ENCODE measurements at regions not wholly inside any gene's neighbourhood (a gene's known extent, or its start where the extent isn't known, plus 50 kb on each side); places are given as distances from the start of the nearest gene placed in this dataset.

DNA sequence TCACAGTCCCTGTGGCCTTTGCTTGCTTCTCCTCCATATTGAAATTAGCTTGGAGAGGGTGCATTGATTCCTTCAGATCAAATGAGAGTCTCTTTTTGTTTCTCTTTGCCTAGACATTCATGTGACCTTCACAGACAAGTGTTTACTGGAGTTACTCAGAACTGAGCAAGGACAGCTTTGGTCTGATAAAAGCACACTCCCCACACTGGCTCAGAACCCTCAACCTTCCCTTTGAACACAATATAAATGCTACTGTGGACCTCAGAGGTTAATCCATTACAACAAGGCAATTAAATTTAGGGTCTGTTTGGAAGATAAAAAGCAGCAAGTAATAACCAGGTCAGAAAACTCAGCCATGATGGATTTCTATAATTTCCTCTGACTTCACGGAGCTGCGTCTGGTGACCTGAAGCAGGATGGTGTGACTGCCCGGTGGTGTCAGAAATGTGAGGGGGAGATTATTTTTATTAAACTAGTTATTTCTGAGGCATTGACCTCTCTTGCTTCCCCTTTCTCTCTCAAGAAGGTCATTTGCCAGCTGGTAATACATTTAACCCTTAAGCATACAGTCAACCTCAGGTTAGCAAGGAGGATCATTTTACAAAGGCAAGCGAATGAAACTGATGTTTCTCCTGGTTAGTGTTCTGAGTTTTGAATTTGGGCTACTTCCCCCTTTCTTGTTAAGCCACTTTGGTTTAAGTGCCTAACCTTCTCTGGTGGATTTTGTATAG lies 208.2 kb downstream of the CLIC5 start:
- no peak for TF ChIP-seq ZNF274 (IDR thresholded peaks at IDR 0.05; ENCODE audit: low read depth, low read length)
- no peak overlapping the region for H3K4me3 ChIP-seq (ENCODE audit: low read length)

DNA sequence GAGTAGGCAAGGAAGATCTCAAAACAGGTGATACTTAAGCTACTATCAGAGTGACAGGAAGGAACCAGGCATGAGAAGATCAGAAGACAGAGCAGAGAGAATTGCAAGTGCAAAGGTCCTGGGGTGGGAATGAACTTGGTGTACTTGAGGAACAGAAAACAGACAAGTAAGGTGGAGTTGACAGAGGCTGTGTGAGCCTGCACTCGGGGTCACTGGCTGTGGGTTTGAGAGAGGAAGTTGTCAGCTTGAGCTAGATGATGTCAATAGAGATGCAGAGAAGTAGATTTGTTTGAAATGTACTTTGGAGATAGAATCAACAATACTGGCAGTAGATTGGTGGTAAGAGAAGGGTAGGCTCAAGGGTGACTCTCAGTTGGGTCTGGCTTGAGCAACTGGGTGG lies 209.5 kb downstream of the CLIC5 start:
- no peak overlapping the region for H3K4me3 ChIP-seq (ENCODE audit: low read length)
- no peak for TF ChIP-seq ZNF274 (IDR thresholded peaks at IDR 0.05; ENCODE audit: low read depth, low read length)

DNA sequence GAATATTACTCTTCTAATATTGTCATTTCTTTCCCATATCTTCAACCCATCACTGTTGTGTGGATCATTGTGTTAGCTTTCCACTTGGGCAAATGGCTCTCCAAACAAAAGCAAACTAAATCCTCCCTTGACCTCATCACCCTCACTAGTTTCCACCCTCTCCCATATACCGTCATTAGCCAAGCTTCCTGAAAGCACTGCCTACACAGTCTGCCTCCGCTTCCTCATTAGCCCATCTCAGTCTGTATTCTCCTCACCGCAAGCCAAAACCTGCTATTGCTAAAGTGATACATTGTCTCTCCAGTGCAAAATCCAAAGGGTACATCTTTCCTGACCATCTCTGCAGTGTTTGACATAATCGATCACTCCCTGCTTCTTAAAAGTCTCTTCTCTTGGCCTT lies 212.6 kb downstream of the CLIC5 start:
- no peak for TF ChIP-seq ZNF274 (IDR thresholded peaks at IDR 0.05; ENCODE audit: low read depth, low read length)

DNA sequence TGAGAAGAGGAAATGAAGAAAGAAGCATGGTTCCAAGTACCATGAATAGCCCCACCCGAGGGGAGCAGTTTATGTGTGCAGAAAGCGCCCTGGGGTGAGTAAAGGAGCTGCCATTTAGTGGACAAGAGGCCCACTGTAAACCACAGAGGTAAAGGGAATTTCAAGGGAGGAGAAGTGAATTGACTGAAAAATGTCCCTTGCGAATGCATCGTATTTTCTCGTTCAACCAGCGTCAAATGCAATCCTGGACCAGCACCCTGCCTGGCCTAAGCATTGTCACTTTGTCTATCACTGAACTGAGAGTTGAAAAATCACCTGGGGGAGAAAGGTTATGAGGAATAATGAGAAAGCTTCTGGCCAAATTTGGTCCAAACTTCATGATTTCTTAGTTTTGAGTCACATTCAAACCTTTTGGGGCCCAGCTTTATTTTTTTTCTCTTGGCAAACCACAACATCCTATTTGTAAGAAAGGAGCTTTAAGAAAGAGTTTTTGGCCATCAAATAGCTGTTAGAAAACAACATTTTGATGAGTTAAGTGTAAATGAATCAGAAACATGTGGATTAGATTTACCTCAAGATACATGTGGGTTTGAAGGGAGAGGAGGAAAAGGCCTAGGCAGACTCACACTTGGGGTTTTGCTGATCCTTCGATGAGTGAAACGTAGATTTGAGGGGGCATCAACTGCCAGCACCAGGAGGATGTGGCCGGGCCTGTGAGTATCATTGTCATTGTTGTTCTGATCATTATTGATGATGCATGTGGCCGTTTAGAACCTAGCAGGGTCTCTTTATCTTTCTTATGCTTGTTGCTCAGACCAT lies 214.0 kb downstream of the CLIC5 start:
- TF ChIP-seq ZNF274 (IDR thresholded peaks at IDR 0.05; ENCODE audit: low read depth, low read length) = no peak
- H3K4me3 ChIP-seq (ENCODE audit: low read length) = no peak overlapping the region

More for the DNA sequence above, 212.6 kb downstream of the CLIC5 start:
- no peak overlapping the region for H3K4me3 ChIP-seq (ENCODE audit: low read length)

DNA sequence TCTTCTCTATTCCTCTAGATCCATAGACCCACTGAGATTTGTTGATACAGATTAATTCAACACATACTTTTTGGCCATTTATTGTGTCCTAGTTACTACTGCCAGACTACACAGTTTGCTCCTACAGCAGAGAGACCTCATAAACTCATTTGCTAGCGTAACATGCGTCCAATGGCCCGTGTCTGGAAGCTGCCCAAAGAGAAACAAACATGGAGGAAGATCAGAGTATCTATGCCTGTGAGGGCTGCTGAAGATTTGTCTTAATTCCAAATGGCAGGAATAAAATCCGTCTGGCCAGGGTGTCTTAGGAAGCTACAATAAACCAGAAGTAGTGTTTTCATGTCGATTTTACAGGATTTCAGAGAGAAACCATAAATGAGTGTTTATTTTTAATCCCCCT lies 214.7 kb downstream of the CLIC5 start:
- no peak overlapping the region for H3K4me3 ChIP-seq (ENCODE audit: low read length)
- no peak for TF ChIP-seq ZNF274 (IDR thresholded peaks at IDR 0.05; ENCODE audit: low read depth, low read length)

DNA sequence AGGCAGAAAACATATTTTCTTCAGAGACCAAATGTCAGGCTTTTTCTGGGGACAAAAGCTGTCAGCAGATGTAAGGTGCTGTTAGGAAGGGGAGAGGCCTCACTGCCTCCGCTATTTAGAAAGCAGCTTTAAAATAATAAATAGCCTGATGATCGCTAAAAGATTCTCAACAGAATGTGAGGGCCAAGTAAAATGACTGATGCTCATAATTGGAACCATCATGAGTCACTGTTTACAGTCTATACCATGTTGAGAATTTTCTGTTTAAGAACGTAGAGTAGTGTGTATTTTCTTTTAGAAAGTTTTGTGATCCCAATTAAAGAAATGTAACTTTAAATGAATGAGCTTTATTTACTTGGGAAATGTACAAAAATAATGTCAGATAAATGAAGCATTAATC lies 220.0 kb downstream of the CLIC5 start:
- TF ChIP-seq ZNF274 (IDR thresholded peaks at IDR 0.05; ENCODE audit: low read depth, low read length) = no peak

DNA sequence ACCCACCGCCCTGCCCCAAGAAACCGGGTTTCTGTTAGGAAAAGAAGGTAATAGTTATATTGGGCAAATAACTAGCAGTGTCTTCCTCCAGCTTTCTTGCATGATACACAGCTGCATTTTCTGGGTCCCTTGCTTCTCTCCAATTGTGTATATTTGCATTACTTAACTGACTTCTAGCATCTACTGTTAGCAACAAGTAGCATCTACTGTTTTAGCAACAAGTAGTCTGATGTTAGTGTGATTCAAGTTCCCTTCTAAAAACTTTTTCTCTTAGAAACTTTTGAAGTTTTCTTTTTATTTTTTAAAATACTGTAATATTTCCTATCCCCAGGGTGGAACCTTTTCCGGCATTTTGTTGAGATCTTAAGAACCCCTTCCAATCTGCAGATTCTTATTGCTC lies 221.2 kb downstream of the CLIC5 start:
- TF ChIP-seq ZNF274 (IDR thresholded peaks at IDR 0.05; ENCODE audit: low read depth, low read length) = no peak
- H3K4me3 ChIP-seq (ENCODE audit: low read length) = no peak overlapping the region

More for the DNA sequence above, 220.0 kb downstream of the CLIC5 start:
- H3K4me3 ChIP-seq (ENCODE audit: low read length) = no peak overlapping the region

DNA sequence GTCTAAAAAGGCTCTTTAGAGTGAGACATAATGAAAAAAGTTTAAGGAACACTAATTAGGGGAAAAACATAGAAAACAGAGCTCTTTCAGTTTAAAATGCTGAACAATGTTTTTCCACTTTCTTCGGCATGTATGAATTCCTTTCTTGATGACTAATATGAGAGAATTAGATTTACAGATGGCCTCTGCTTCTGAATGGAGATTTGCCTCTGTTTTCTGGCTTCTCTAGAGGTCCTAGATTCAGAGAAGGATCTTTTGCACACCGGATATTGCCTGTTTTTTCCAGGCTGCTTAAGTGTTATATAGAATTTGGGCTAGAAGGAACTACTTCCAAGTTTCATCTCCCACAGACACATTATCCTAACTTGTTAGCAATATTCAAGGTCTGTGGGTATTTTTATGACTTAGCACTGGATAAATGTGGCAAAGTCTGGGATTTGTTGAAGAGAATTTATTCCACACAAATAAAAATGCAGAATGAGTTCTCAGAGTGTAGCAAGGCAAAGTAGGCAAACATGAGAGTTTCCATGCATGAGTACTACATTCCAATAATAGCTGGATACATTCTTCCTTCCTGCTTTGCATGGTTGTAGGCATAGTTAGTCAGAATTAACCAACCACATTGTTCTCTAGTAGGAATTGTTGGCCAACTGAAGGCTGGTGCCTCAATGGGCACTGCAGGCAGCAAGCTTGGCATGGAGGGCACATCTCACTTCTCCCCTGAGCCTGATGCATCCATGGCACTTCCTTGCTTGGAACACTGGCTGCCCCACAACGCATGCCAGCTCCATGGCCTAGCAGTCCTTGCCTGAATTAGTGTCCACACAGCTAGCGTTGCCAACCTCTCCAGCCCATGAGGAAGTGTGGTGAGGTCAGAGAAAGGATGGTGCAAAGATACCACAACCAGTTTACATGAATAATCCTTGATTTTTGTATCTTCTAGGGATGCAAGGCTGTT lies 224.2 kb downstream of the CLIC5 start:
- TF ChIP-seq ZNF274 (IDR thresholded peaks at IDR 0.05; ENCODE audit: low read depth, low read length) = no peak
- H3K4me3 ChIP-seq (ENCODE audit: low read length) = no peak overlapping the region

DNA sequence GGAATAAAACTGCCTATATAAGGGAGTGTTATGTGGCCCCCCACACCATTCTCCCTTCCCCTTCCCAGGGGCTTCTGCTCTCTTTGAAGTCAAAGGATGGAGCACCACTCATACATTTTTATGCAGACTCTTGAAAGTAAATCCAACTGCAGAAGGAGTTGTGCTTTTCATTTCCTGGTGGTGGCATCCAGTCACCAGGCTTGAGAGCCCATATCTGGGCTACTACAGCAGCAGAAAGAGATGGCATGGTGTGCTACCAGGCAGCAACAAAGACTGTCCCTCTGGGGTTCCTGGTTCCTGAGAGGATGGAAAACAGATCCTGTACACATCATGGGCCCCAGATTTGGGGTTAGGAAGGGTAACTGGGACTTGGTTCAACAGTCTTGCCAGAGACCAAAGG lies 226.4 kb downstream of the CLIC5 start:
- H3K4me3 ChIP-seq (ENCODE audit: low read length) = no peak overlapping the region
- no peak for TF ChIP-seq ZNF274 (IDR thresholded peaks at IDR 0.05; ENCODE audit: low read depth, low read length)

DNA sequence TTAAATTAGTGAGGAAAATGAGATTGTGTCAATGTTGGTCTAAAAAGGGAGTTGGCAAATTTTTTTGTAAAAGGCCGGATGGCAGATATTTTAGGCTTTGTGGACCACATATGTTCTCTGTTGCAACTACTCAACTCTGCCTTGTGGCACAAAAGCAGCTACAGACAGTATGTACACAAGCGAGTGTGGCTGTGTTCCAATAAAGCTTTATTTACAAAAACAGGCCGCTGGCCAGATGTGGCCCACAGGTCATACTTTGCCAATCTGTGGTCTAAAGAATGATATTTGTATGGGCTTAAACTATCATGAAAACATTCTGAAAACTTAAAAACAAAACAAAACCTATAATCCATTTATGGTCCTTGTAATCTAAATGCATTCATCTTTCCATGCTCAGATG lies 228.3 kb downstream of the CLIC5 start:
- no peak for TF ChIP-seq ZNF274 (IDR thresholded peaks at IDR 0.05; ENCODE audit: low read depth, low read length)
- no peak overlapping the region for H3K4me3 ChIP-seq (ENCODE audit: low read length)

DNA sequence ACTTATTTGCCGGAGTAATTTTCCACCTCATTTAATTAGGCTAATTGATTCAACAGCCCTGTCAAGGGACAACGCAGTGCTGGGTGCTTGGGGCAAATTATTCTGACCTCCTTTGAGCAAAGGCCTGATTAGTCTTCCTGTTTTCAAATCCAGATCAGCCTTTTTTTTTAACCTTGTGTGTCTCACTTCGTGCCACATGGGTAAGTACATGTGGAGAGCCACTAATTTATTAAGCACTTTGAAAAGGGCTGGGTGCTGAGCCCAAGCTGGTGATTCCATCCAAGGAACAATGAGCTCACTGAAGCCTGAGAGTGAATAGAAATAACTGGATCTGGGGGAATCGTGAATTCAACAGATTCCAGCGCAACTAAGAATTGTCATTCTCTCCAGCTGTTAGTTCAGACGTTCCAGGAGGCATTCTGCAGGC lies 229.3 kb downstream of the CLIC5 start:
- no peak overlapping the region for H3K4me3 ChIP-seq (ENCODE audit: low read length)
- TF ChIP-seq ZNF274 (IDR thresholded peaks at IDR 0.05; ENCODE audit: low read depth, low read length) = no peak

DNA sequence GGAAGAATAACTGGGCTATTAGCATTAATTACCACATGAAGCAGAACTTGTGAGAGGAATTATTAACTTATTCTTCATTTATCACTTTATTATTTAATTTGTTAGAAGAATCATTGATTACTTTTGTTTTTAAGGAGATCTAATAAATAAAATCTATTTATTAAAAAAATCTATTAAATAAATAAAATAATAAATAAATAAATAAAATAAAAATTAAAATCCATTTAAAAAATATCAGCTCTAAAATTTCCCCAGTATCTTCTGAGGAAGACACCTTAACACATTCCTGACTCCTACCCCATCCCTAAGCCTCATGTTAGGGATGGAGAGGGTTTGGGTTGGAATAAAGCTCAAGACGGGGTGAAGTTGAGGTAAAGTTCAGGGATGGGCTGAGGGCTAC lies 231.4 kb downstream of the CLIC5 start:
- no peak for TF ChIP-seq ZNF274 (IDR thresholded peaks at IDR 0.05; ENCODE audit: low read depth, low read length)
- H3K4me3 ChIP-seq (ENCODE audit: low read length) = no peak overlapping the region

DNA sequence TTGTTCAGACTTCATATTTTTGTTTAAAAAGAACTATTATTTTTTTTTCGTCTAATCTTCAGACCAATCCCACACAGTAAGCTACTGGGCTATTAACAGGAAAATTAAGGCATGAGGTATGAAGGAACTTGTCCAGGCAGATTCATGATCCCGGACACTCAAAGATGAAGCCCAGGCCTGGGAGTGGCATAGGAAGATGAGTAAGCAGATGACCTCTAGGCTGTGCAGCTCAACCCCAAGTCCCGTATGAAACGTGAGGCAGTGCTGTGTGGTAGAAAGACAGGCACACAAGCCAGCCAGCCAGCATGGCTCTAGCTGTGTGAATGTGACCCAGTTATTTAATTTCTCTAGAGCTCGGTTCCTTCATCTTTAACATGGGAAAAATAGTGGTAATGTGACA lies 231.9 kb downstream of the CLIC5 start:
- TF ChIP-seq ZNF274 (IDR thresholded peaks at IDR 0.05; ENCODE audit: low read depth, low read length) = no peak
- H3K4me3 ChIP-seq (ENCODE audit: low read length) = no peak overlapping the region

DNA sequence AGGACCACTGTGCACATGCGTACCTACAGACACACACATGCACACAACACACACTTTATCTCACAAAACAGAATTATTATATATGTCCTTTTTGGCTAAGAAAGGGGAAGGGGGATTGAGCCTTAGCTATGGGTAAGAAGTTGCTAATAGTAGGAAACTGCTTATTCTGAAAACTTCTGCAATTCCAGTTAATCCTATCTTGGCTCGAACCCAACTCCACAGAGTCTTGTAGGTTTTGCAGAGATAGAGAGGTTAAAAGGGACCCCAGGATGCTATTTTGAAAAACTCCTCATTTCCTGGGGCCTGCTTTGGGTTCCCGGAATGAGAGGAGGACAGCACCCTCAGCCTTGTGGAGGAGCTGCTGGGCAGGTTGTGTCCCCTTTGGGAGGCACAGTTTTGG lies 233.8 kb downstream of the CLIC5 start:
- TF ChIP-seq ZNF274 (IDR thresholded peaks at IDR 0.05; ENCODE audit: low read depth, low read length) = no peak
- H3K4me3 ChIP-seq (ENCODE audit: low read length) = no peak overlapping the region
